ENCODE measurements at regions not wholly inside any gene's neighbourhood (a gene's known extent, or its start where the extent isn't known, plus 50 kb on each side); places are given as distances from the start of the nearest gene placed in this dataset.

- DNase-seq = no peak
Measured at GRCh38 chr10:3999642-4000041, 214.6 kb upstream of the KLF6 start.

- no peak for DNase-seq
Measured at GRCh38 chr10:3996697-3997096, 211.7 kb upstream of the KLF6 start.

- DNase-seq = no peak
Measured at GRCh38 chr10:3995302-3996210, 210.5 kb upstream of the KLF6 start.

GRCh38 chr10:3992382-3993178 is 207.6 kb upstream of the KLF6 start:
- no peak for DNase-seq

- DNase-seq = no peak
Measured at GRCh38 chr10:3990307-3990706, 205.3 kb upstream of the KLF6 start.

GRCh38 chr10:3987143-3987974 is 202.3 kb upstream of the KLF6 start:
- DNase-seq = no peak

- DNase-seq = no peak
Measured at GRCh38 chr10:3986493-3987142, 201.6 kb upstream of the KLF6 start.

GRCh38 chr10:3982746-3983442 is 197.9 kb upstream of the KLF6 start:
- no peak for DNase-seq

GRCh38 chr10:3981300-3981699 is 196.3 kb upstream of the KLF6 start:
- DNase-seq = no peak

- no peak for DNase-seq
Measured at GRCh38 chr10:3980660-3981059, 195.7 kb upstream of the KLF6 start.

GRCh38 chr10:3980144-3980543 is 195.1 kb upstream of the KLF6 start:
- DNase-seq = no peak

- DNase-seq = no peak
Measured at GRCh38 chr10:3978761-3979160, 193.8 kb upstream of the KLF6 start.

- DNase-seq = no peak
Measured at GRCh38 chr10:3978174-3978573, 193.2 kb upstream of the KLF6 start.

GRCh38 chr10:3977761-3978160 is 192.8 kb upstream of the KLF6 start:
- no peak for DNase-seq

- DNase-seq = no peak
Measured at GRCh38 chr10:3976718-3977117, 191.7 kb upstream of the KLF6 start.

- no peak for DNase-seq
Measured at GRCh38 chr10:3976171-3976570, 191.2 kb upstream of the KLF6 start.

GRCh38 chr10:3975016-3975415 is 190.0 kb upstream of the KLF6 start:
- no peak for DNase-seq

GRCh38 chr10:3972460-3973301 is 187.7 kb upstream of the KLF6 start:
- DNase-seq = no peak

- no peak for DNase-seq
Measured at GRCh38 chr10:3971713-3972112, 186.7 kb upstream of the KLF6 start.

- DNase-seq = no peak
Measured at GRCh38 chr10:3969876-3970666, 185.1 kb upstream of the KLF6 start.
